ENCODE measurements at regions not wholly inside any gene's neighbourhood (a gene's known extent, or its start where the extent isn't known, plus 50 kb on each side); places are given as distances from the start of the nearest gene placed in this dataset.

- ATAC-seq (no peak), DNase-seq (ENCODE audit: low read depth, low spot score) (no peak)
- intact Hi-C loops (cut with micrococcal nuclease; ENCODE audit: unreplicated experiment), result no loop called here
- Histone ChIP-seq H3K4me3 (ENCODE audit: low read depth in 2 of 2, low read length in 2 of 2) (no peak overlapping the region), H3K9me3 (ENCODE audit: control insufficient read depth, insufficient read depth, low read depth, low read length) (no peaks in the 10 kb centered on the region), H3K4me1 (ENCODE audit: control insufficient read depth, insufficient read depth, low read length) (no peaks in the 10 kb centered on the region), H3K27ac (ENCODE audit: low read length) (no peak overlapping the region), H3K36me3 (ENCODE audit: control insufficient read depth, insufficient read depth, low read length) (no peaks in the 10 kb centered on the region), H3K27me3 (ENCODE audit: control insufficient read depth, insufficient read depth, low read length) (no peaks in the 10 kb centered on the region)
- no TSS peak for BruUV-seq (replicated peaks)
- TF ChIP-seq, protein P1, sequence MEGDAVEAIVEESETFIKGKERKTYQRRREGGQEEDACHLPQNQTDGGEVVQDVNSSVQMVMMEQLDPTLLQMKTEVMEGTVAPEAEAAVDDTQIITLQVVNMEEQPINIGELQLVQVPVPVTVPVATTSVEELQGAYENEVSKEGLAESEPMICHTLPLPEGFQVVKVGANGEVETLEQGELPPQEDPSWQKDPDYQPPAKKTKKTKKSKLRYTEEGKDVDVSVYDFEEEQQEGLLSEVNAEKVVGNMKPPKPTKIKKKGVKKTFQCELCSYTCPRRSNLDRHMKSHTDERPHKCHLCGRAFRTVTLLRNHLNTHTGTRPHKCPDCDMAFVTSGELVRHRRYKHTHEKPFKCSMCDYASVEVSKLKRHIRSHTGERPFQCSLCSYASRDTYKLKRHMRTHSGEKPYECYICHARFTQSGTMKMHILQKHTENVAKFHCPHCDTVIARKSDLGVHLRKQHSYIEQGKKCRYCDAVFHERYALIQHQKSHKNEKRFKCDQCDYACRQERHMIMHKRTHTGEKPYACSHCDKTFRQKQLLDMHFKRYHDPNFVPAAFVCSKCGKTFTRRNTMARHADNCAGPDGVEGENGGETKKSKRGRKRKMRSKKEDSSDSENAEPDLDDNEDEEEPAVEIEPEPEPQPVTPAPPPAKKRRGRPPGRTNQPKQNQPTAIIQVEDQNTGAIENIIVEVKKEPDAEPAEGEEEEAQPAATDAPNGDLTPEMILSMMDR (IDR thresholded peaks at IDR 0.05), result no peak
- TF ChIP-seq POLR2AphosphoS5 (IDR thresholded peaks at IDR 0.05; ENCODE audit: low read depth, low read length), result no peak
- TF ChIP-seq REST (IDR thresholded peaks at IDR 0.05; ENCODE audit: insufficient read depth in 1 of 2, low read depth in 2 of 2, low read length in 1 of 2), result no peak
- no peak for TF ChIP-seq TCF7L2 (IDR thresholded peaks at IDR 0.05; ENCODE audit: low read depth, low read length)
- TF ChIP-seq SIN3A (IDR thresholded peaks at IDR 0.05; ENCODE audit: borderline replicate concordance, insufficient read depth, low read depth, low read length), result no peak
- CTCF ChIA-PET, result no interaction called here
- in situ Hi-C loops (cut with HindIII; ENCODE audit: low pct_unique_long_range_greater_than_20kb, low sequenced_read_pairs), result no loop called here
- POLR2A ChIA-PET, result no interaction called here
Measured at GRCh38 chr16:86089334-86089900, 190.5 kb downstream of the IRF8 start.

GRCh38 chr16:86089991-86090390 is 191.0 kb downstream of the IRF8 start:
- BruUV-seq (replicated peaks), result no TSS peak
- Histone ChIP-seq H3K27me3 (ENCODE audit: control insufficient read depth, insufficient read depth, low read length) (no peaks in the 10 kb centered on the region), H3K9me3 (ENCODE audit: control insufficient read depth, insufficient read depth, low read depth, low read length) (no peaks in the 10 kb centered on the region), H3K4me3 (ENCODE audit: low read depth in 2 of 2, low read length in 2 of 2) (no peak overlapping the region), H3K27ac (ENCODE audit: low read length) (no peak overlapping the region), H3K36me3 (ENCODE audit: control insufficient read depth, insufficient read depth, low read length) (no peaks in the 10 kb centered on the region), H3K4me1 (ENCODE audit: control insufficient read depth, insufficient read depth, low read length) (no peaks in the 10 kb centered on the region)
- intact Hi-C loops (cut with micrococcal nuclease; ENCODE audit: unreplicated experiment), result no loop called here
- ChIA-PET POLR2A (no interaction called here), CTCF (no interaction called here)
- TF ChIP-seq TCF7L2 (IDR thresholded peaks at IDR 0.05; ENCODE audit: low read depth, low read length) (no peak), SIN3A (IDR thresholded peaks at IDR 0.05; ENCODE audit: borderline replicate concordance, insufficient read depth, low read depth, low read length) (no peak), POLR2AphosphoS5 (IDR thresholded peaks at IDR 0.05; ENCODE audit: low read depth, low read length) (no peak), REST (IDR thresholded peaks at IDR 0.05; ENCODE audit: insufficient read depth in 1 of 2, low read depth in 2 of 2, low read length in 1 of 2) (no peak)
- TF ChIP-seq, protein P1 (IDR thresholded peaks at IDR 0.05), result no peak
- DNase-seq (ENCODE audit: low read depth, low spot score) (no peak), ATAC-seq (no peak)
- in situ Hi-C loops (cut with HindIII; ENCODE audit: low pct_unique_long_range_greater_than_20kb, low sequenced_read_pairs), result no loop called here

Measured in Panc1 (cell line).